ENCODE measurements at regions not wholly inside any gene's neighbourhood (a gene's known extent, or its start where the extent isn't known, plus 50 kb on each side); places are given as distances from the start of the nearest gene placed in this dataset.
"Not testable (repeated sequence)": the region's sequence is repeated elsewhere in the genome, so short reads cannot be mapped to it uniquely, and the experiment has no call there.

GRCh38 chr7:32788174-32788573 lies 103.4 kb downstream of the KBTBD2 start:
- not testable (repeated sequence) for H3K27ac ChIP-seq

GRCh38 chr7:32785365-32785944 lies 106.1 kb downstream of the KBTBD2 start:
- DNase-seq (ENCODE audit: low spot score in 2 of 2); H3K4me1 ChIP-seq; H3K4me3 ChIP-seq; H3K27ac ChIP-seq; H3K27me3 ChIP-seq; H3K36me3 ChIP-seq; H3K9me3 ChIP-seq: not testable (repeated sequence)
- 76% methylated on average over 5 of the region's 5 CpGs for WGBS

More at GRCh38 chr7:32788174-32788573, 103.4 kb downstream of the KBTBD2 start:
- H3K4me3 ChIP-seq; H3K27me3 ChIP-seq; DNase-seq (ENCODE audit: low spot score in 2 of 2); H3K36me3 ChIP-seq; H3K4me1 ChIP-seq; H3K9me3 ChIP-seq: not testable (repeated sequence)
- WGBS, result 89% methylated on average over 2 of the region's 2 CpGs

DNA sequence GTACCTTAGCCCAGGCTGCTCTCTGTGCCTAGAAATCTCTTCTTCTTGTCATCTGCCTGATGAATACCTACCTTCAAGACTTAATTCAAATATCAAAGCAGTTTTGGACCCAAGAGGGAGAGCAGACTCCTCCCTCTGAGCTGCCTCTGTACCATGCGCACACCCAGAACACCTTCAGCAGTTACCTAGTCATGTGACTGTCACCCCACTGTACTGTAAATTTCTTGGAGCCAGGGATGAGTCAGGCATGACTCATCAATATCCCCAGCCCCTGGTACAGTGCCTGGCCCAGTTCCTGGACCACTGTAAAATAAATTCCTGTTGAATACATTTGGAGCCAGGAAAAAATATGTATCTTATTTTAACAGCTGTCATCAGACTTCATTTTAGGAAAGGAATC lies 111.7 kb downstream of the KBTBD2 start:
- not testable (repeated sequence) for H3K4me1 ChIP-seq; H3K9me3 ChIP-seq; H3K27me3 ChIP-seq; DNase-seq (ENCODE audit: low spot score in 2 of 2); H3K27ac ChIP-seq; H3K36me3 ChIP-seq; H3K4me3 ChIP-seq
- WGBS, result 100% methylated on average over 1 of the region's 1 CpG

- Histone ChIP-seq H3K4me3 (no peak overlapping the region), H3K9me3 (no peaks in the 10 kb centered on the region), H3K27ac (no peak overlapping the region), H3K27me3 (no peaks in the 10 kb centered on the region), H3K4me1 (peaks cover 4% of the 10 kb centered on the region), H3K36me3 (no peaks in the 10 kb centered on the region)
- TF ChIP-seq POLR2A (IDR thresholded peaks at IDR 0.05) (no peak), EP300 (IDR thresholded peaks at IDR 0.05) (no peak), POLR2AphosphoS5 (IDR thresholded peaks at IDR 0.05) (no peak)
- no peak for DNase-seq (ENCODE audit: low spot score in 2 of 2)
- 85% methylated on average over 1 of the region's 1 CpG for WGBS
Measured at GRCh38 chr7:32779167-32779566, 112.4 kb downstream of the KBTBD2 start.

GRCh38 chr7:32777041-32777666 lies 114.4 kb downstream of the KBTBD2 start:
- WGBS, result 76% methylated on average over 4 of the region's 4 CpGs
- not testable (repeated sequence) for H3K4me3 ChIP-seq; H3K36me3 ChIP-seq; H3K27me3 ChIP-seq; H3K27ac ChIP-seq; DNase-seq (ENCODE audit: low spot score in 2 of 2); H3K4me1 ChIP-seq; H3K9me3 ChIP-seq

DNA sequence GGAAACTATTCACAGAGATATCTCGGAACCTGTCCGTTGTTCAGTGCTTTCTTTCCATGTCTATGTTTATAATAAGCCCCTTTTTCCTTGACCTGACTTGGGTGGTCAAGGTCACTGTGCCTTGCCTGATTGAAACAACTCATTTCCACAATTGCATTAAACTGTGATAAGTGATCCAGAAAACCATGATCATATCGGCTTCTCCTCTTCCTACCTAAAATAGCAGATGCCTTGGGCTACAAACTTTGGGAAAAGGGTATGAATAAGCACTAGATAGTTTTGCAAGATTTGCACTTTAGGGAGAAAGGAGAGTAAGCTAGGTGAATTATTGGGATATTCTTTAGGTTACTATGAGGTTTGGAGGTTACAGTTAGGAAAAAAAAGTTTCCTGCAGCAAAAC lies 115.2 kb downstream of the KBTBD2 start:
- DNase-seq (ENCODE audit: low spot score in 2 of 2); H3K36me3 ChIP-seq; H3K9me3 ChIP-seq; H3K4me1 ChIP-seq; H3K27me3 ChIP-seq; H3K27ac ChIP-seq; H3K4me3 ChIP-seq: not testable (repeated sequence)
- 91% methylated on average over 3 of the region's 3 CpGs for whole genome bisulfite sequencing

DNA sequence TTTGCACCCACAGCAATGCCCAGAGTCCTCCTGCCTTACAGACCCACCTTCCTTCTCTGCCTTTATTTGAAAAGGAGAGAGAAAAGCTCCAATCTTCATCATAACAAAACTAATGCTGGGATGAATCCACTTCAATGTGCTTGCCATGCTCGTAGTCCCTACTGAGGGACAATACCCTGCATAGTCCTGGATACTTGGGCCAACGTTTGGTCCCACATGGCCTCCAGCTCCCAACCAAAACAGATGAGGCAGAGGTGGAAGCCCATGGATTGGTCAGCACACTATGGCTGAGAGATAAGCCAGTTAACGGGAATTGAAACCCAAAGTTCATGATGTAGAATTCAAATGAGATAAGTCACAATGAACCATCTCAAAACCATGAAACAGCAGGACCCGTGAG lies 115.8 kb downstream of the KBTBD2 start:
- H3K9me3 ChIP-seq; H3K27ac ChIP-seq; DNase-seq (ENCODE audit: low spot score in 2 of 2); H3K27me3 ChIP-seq; H3K4me1 ChIP-seq; H3K4me3 ChIP-seq; H3K36me3 ChIP-seq: not testable (repeated sequence)
- 62% methylated on average over 4 of the region's 4 CpGs for WGBS

DNA sequence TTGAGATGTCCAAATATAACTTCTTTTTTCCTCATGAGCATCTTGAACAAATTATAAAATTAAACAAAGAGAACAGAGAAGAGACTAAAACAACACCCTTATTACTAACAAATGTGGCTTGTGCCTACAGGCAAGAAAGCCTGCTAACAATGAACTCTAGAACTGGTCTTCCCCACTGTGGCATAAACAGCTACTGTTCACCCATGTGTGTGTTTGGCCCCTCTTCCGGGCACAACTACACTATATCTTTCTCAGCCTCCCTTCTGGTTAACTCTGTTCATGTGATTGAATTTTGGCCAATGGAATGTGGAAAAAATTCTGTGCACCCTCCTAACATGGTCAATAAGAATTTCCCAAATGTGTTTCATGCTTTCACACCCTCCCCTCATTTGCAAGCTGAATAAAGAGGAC lies 117.0 kb downstream of the KBTBD2 start:
- TF ChIP-seq, protein P1, sequence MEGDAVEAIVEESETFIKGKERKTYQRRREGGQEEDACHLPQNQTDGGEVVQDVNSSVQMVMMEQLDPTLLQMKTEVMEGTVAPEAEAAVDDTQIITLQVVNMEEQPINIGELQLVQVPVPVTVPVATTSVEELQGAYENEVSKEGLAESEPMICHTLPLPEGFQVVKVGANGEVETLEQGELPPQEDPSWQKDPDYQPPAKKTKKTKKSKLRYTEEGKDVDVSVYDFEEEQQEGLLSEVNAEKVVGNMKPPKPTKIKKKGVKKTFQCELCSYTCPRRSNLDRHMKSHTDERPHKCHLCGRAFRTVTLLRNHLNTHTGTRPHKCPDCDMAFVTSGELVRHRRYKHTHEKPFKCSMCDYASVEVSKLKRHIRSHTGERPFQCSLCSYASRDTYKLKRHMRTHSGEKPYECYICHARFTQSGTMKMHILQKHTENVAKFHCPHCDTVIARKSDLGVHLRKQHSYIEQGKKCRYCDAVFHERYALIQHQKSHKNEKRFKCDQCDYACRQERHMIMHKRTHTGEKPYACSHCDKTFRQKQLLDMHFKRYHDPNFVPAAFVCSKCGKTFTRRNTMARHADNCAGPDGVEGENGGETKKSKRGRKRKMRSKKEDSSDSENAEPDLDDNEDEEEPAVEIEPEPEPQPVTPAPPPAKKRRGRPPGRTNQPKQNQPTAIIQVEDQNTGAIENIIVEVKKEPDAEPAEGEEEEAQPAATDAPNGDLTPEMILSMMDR (IDR thresholded peaks at IDR 0.05), result no peak
- TF ChIP-seq POLR2AphosphoS5 (IDR thresholded peaks at IDR 0.05), result no peak
- TF ChIP-seq EP300 (IDR thresholded peaks at IDR 0.05), result no peak
- TF ChIP-seq POLR2A (IDR thresholded peaks at IDR 0.05), result no peak
- no peaks in the 10 kb centered on the region for H3K9me3 ChIP-seq
- no peaks in the 10 kb centered on the region for H3K27me3 ChIP-seq
- H3K36me3 ChIP-seq, result no peaks in the 10 kb centered on the region
- no peak overlapping the region for H3K27ac ChIP-seq
- no peak overlapping the region for H3K4me3 ChIP-seq
- DNase-seq (ENCODE audit: low spot score in 2 of 2), result no peak
- 71% methylated on average over 1 of the region's 1 CpG for WGBS
- peaks cover 4% of the 10 kb centered on the region for H3K4me1 ChIP-seq

DNA sequence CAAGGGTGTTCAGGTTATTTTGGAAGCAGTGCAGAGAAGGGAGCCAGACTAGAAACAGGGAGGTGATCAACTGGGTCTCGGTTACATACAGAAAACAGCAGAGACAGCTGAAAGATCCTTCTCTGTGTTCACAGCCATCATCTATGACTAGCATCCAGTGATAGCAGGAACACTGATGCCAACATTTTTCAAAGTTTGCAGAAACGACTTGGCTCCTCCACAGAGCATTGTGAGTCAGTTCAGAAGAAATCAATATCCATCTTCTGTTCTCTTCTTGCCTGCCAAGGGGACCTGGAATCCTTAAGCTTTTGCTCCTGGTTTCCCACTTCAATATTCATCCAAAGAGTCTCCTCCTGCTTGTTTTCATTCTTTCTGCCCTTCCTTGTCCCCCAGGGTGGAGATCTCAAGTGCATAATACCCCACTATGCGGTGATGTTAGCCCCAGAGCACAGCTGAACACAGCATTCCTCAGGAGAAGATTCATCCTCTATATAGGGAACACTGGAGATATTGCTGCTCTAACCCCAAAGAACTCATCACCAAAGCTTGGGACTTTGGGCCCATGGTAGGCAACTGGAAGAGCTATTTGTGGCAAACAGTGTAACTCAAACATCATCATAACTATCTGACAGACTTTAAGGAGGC lies 122.6 kb downstream of the KBTBD2 start:
- H3K27me3 ChIP-seq; H3K9me3 ChIP-seq; H3K36me3 ChIP-seq; H3K27ac ChIP-seq; H3K4me1 ChIP-seq; DNase-seq (ENCODE audit: low spot score in 2 of 2); H3K4me3 ChIP-seq: not testable (repeated sequence)
- 88% methylated on average over 3 of the region's 3 CpGs for WGBS

DNA sequence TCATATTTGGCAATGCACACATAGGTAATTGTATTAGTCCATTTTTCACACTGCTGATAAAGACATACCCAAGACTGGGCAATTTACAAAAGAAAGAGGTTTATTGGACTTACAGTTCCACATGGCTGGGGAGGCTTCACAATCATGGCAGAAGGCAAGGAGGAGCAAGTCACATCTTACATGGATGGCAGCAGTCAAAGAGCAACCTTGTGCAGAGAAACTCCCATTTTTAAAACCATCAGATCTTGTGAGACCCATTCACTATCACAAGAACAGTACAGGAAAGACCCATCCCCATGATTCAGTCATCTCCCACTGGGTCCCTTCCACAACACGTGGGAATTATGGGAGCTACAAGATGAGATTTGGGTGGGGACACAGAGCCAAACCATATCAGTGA lies 123.2 kb downstream of the KBTBD2 start:
- H3K9me3 ChIP-seq; H3K4me1 ChIP-seq; DNase-seq (ENCODE audit: low spot score in 2 of 2); H3K4me3 ChIP-seq; H3K27ac ChIP-seq; H3K36me3 ChIP-seq; H3K27me3 ChIP-seq: not testable (repeated sequence)
- 91% methylated on average over 1 of the region's 1 CpG for WGBS
